Kidney epithelial cell (primary cell): ENCODE measurements at regions not wholly inside any gene's neighbourhood (a gene's known extent, or its start where the extent isn't known, plus 50 kb on each side); places are given as distances from the start of the nearest gene placed in this dataset.
"Not testable (repeated sequence)": the region's sequence is repeated elsewhere in the genome, so short reads cannot be mapped to it uniquely, and the experiment has no call there.

ENCODE experiments used
- DNase-seq: peaks from one replicate; pipeline ENCODE4 v3.0.0-alpha.2; 2010; ENCODE audit warnings: low read depth
- H3K27me3 ChIP-seq: 2 replicates; pipeline ENCODE4 v1.6.0; 2011; ENCODE audit warnings: low read length; ENCODE audit not compliant: control insufficient read depth, insufficient read depth
- H3K36me3 ChIP-seq: 2 replicates; pipeline ENCODE4 v1.5.1; 2011; ENCODE audit warnings: low read length; ENCODE audit not compliant: control insufficient read depth, insufficient read depth
- H3K4me3 ChIP-seq: 2 replicates; pipeline ENCODE4 v1.5.1; 2011; ENCODE audit warnings: low read depth, mild to moderate bottlenecking, control low read depth, low read length
- TF ChIP-seq, protein P1 (sequence below): IDR thresholded peaks from 2 replicates; pipeline ENCODE4 v1.5.1; 2011; ENCODE audit warnings: mild to moderate bottlenecking, moderate library complexity, low read length, control low read depth, inconsistent platforms; ENCODE audit not compliant: insufficient read depth, poor library complexity, severe bottlenecking

DNA sequence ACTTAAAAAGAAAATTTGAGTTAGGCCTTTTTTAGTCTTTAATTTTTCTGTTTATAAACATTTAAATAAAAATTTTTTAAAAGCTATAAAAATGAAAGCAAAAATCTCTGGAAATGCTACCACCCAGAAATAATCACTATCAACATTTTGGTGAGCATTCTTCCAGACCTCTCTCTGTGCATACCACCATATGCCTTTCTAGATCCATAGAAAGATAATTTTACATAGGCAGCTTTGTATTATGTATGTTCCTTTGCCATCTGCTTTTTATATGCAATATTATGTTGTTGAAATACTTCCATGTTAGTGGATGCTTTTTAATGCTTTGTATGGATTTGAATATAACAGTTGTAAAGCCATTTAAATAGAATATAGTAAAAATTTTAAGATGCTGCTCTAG is 496.7 kb upstream of the HTR1E start:
- TF ChIP-seq, protein P1, sequence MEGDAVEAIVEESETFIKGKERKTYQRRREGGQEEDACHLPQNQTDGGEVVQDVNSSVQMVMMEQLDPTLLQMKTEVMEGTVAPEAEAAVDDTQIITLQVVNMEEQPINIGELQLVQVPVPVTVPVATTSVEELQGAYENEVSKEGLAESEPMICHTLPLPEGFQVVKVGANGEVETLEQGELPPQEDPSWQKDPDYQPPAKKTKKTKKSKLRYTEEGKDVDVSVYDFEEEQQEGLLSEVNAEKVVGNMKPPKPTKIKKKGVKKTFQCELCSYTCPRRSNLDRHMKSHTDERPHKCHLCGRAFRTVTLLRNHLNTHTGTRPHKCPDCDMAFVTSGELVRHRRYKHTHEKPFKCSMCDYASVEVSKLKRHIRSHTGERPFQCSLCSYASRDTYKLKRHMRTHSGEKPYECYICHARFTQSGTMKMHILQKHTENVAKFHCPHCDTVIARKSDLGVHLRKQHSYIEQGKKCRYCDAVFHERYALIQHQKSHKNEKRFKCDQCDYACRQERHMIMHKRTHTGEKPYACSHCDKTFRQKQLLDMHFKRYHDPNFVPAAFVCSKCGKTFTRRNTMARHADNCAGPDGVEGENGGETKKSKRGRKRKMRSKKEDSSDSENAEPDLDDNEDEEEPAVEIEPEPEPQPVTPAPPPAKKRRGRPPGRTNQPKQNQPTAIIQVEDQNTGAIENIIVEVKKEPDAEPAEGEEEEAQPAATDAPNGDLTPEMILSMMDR = no peak
- Histone ChIP-seq H3K36me3 (no peaks in the 10 kb centered on the region), H3K4me3 (no peak overlapping the region), H3K27me3 (no peaks in the 10 kb centered on the region)
- DNase-seq = no peak

DNA sequence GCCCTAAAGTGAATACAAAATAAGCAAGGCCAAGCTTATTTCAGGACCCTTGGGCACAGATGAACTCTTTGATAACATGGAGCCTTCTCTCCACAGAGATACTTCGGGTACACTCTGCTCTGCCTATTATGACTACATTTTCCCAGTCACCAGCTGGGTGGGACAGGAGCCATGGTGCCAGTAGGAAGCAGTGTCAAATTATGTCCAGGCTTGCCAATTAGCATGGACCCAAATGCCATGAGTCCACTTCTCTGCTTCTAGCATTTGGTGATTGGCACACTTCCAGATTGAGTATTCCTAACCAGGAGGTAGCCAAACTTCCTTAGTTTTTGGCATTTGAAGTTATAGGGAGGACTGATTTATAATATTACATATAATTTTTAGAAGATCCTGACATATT is 513.8 kb upstream of the HTR1E start:
- H3K4me3 ChIP-seq = no peak overlapping the region
- H3K36me3 ChIP-seq = no peaks in the 10 kb centered on the region
- no peak for DNase-seq
- H3K27me3 ChIP-seq = no peaks in the 10 kb centered on the region
- TF ChIP-seq, protein P1 = no peak

DNA sequence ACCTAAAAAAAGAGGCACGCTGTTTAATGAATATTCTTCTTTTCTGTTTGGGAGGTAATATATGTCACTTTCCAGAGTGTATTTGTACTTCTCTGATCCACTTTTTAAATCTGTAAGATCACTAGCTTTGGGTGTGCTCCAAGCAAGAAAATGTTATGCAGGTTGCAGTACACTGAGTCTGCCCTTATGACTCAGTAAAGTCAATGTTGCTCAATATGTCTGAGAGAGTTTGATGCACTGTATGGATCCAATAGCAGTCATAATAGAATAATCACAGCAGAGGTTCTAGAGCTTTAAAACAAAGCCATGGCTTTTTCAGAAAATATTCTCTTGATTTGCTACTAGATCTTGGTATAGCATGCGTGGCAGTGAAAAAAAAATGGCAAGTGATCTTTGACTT is 525.3 kb upstream of the HTR1E start:
- H3K27me3 ChIP-seq = no peaks in the 10 kb centered on the region
- H3K4me3 ChIP-seq = no peak overlapping the region
- no peak for DNase-seq
- TF ChIP-seq, protein P1 = no peak
- no peaks in the 10 kb centered on the region for H3K36me3 ChIP-seq

DNA sequence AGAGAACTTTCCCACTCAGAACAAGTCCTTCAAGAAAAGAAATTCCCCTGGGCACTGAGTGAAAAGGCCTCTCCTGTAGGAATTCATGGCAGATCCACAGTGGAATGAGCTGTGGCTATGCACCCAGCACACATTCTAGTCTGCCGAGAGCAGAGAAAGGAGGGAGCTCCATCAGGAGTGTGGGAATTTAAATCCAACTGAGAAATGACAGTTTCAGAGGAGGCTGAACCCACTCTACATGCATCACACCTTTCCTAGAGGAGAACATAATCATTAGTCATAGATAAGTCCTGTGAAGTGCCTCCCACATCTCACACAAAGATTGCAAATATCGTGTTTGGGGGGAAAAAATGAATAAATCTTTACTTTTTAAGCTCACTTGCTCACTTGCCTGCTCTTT is 530.2 kb upstream of the HTR1E start:
- no peak for DNase-seq
- no peaks in the 10 kb centered on the region for H3K27me3 ChIP-seq
- no peaks in the 10 kb centered on the region for H3K36me3 ChIP-seq
- TF ChIP-seq, protein P1 = no peak
- no peak overlapping the region for H3K4me3 ChIP-seq

DNA sequence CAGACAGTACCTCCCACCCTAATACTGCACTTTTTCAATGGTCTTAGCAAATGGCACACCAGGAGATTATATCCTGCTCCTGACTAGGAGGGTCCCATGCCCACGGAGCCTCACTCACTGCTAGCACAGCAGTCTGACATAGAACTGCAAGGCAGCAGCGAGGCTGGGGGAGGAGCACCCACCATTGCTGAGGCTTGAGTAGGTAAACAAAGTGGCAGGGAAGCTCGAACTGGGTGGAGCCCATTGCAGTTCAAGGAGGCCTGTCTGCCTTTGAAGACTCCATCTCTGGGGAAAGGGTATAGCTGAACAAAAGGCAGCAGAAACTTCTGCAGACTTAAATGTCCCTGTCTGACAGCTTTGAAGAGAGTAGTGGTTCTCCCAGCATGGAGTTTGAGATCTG is 544.5 kb upstream of the HTR1E start:
- not testable (repeated sequence) for H3K27me3 ChIP-seq, DNase-seq, H3K4me3 ChIP-seq, H3K36me3 ChIP-seq

DNA sequence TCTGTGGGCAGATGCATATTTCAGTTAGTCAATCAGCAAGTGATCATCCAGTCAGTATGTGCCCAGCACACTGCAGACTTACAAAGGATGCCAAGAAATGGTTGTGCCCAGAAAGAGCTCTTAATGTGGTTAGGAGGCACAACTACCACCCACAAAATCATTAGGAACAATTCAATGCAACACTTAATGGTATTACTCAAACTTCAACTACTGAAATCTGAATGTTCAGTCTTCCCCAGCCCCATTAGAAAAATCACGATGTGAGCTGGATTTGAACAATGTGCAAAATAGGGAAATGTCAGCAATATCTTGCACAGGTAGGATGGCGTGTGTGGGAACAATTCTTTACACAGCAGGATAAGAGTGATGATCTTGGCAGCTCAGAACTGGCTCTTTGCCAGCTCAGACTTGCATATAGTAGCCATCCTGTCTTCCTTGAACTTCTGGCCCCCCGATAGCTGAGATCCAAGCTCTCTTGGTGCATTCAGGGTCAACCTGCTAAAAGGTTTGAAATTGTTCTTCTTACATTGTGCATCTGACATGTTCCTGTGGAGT is 556.7 kb upstream of the HTR1E start:
- Histone ChIP-seq H3K4me3 (no peak overlapping the region), H3K36me3 (no peaks in the 10 kb centered on the region), H3K27me3 (no peaks in the 10 kb centered on the region)
- TF ChIP-seq, protein P1 = no peak
- no peak for DNase-seq
